Neuronal stem cell (in vitro differentiated cells): ENCODE measurements at regions not wholly inside any gene's neighbourhood (a gene's known extent, or its start where the extent isn't known, plus 50 kb on each side); places are given as distances from the start of the nearest gene placed in this dataset.

Experiments used
- DNase-seq: peaks from one replicate; pipeline ENCODE4 v3.0.0-alpha.2; 2013; ENCODE audit warnings: low spot score
- H2AFZ ChIP-seq: one replicate; pipeline ENCODE4 v1.6.1; 2013; ENCODE audit warnings: mild to moderate bottlenecking, low read length, inconsistent platforms
- H2AK5ac ChIP-seq: 2 replicates; pipeline ENCODE4 v1.6.1; 2013; ENCODE audit warnings: low read depth, mild to moderate bottlenecking, inconsistent platforms, low read length, moderate library complexity, mixed read lengths
- H2BK120ac ChIP-seq: 2 replicates; pipeline ENCODE4 v1.6.1; 2013; ENCODE audit warnings: low read depth, mild to moderate bottlenecking, inconsistent platforms, low read length, moderate library complexity, mixed read lengths
- H2BK12ac ChIP-seq: one replicate; pipeline ENCODE4 v1.6.1; 2013; ENCODE audit warnings: low read length, inconsistent platforms
- H2BK15ac ChIP-seq: 2 replicates; pipeline ENCODE4 v1.6.1; 2013; ENCODE audit warnings: mild to moderate bottlenecking, low read length, inconsistent platforms, mixed read lengths
- H2BK5ac ChIP-seq: one replicate; pipeline ENCODE4 v1.6.1; 2013; ENCODE audit warnings: inconsistent platforms, mild to moderate bottlenecking, low read length, moderate library complexity
- H3K14ac ChIP-seq: one replicate; pipeline ENCODE4 v1.6.1; 2013; ENCODE audit warnings: low read length, inconsistent platforms
- H3K18ac ChIP-seq: 2 replicates; pipeline ENCODE4 v1.6.1; 2013; ENCODE audit warnings: low read length, inconsistent platforms
- H3K23ac ChIP-seq: 2 replicates; pipeline ENCODE4 v1.6.1; 2013; ENCODE audit warnings: low read depth, mild to moderate bottlenecking, mixed read lengths, low read length, inconsistent platforms; ENCODE audit not compliant: poor library complexity
- H3K27ac ChIP-seq: replicated peaks from 3 replicates; pipeline ENCODE4 v1.5.1; 2013; ENCODE audit warnings: low read length, inconsistent platforms
- H3K27me3 ChIP-seq, 3 experiments: 2 replicates each; pipeline ENCODE4 v1.6.1; 2013; ENCODE audit warnings: low read length in 3 of 3, mild to moderate bottlenecking in 2 of 3, inconsistent platforms in 1 of 3, low read depth in 1 of 3, mixed read lengths in 1 of 3, moderate library complexity in 1 of 3; ENCODE audit not compliant: control insufficient read depth in 3 of 3, insufficient read depth in 3 of 3
- H3K36me3 ChIP-seq, 2 donors: replicated peaks in 1 of 2; 2 replicates each; pipeline ENCODE4 v1.6.1; 2013; ENCODE audit warnings: low read length in 2 of 2; ENCODE audit not compliant: control insufficient read depth in 2 of 2, insufficient read depth in 2 of 2
- H3K4ac ChIP-seq: 2 replicates; pipeline ENCODE4 v1.6.1; 2013; ENCODE audit warnings: inconsistent platforms, mild to moderate bottlenecking, low read length, moderate library complexity
- H3K4me1 ChIP-seq, 2 donors: 1 replicate in 1 of 2; 2 replicates in 1 of 2; pipeline ENCODE4 v1.6.1; 2013; ENCODE audit warnings: low read length in 2 of 2, low read depth in 1 of 2; ENCODE audit not compliant: control insufficient read depth in 2 of 2, insufficient read depth in 1 of 2
- H3K4me2 ChIP-seq: one replicate; pipeline ENCODE4 v1.6.1; 2013; ENCODE audit warnings: mild to moderate bottlenecking, low read length, inconsistent platforms; ENCODE audit not compliant: insufficient read depth, poor library complexity, severe bottlenecking
- H3K4me3 ChIP-seq, 2 donors: 2 replicates each; pipeline ENCODE4 v1.5.1; 2013; ENCODE audit warnings: low read length in 2 of 2, mild to moderate bottlenecking in 2 of 2, inconsistent platforms in 1 of 2, moderate library complexity in 1 of 2
- H3K79me1 ChIP-seq: one replicate; pipeline ENCODE4 v1.6.1; 2013; ENCODE audit warnings: low read depth, mild to moderate bottlenecking, inconsistent platforms, low read length, moderate library complexity
- H3K9ac ChIP-seq: one replicate; pipeline ENCODE4 v1.6.1; 2013; ENCODE audit warnings: mild to moderate bottlenecking, low read depth, low read length, inconsistent platforms; ENCODE audit not compliant: poor library complexity
- H3K9me3 ChIP-seq, 2 donors: replicated peaks in 1 of 2; 2 replicates each; pipeline versions ENCODE3 to v1.6.1; 2013; ENCODE audit warnings: low read length in 2 of 2, mild to moderate bottlenecking in 2 of 2, inconsistent platforms in 1 of 2, low read depth in 1 of 2, mixed read lengths in 1 of 2, moderate library complexity in 1 of 2; ENCODE audit not compliant: control insufficient read depth in 2 of 2, insufficient read depth in 1 of 2
- H4K8ac ChIP-seq: one replicate; pipeline ENCODE4 v1.6.1; 2013; ENCODE audit warnings: low read depth, mild to moderate bottlenecking, inconsistent platforms, low read length, moderate library complexity
- H4K91ac ChIP-seq: one replicate; pipeline ENCODE4 v1.6.1; 2013; ENCODE audit warnings: low read length, low read depth, mild to moderate bottlenecking, inconsistent platforms; ENCODE audit not compliant: poor library complexity
- WGBS, 2 donors: extraction: QIAGEN DNeasy Blood & Tissue Kit; methylation state at CpG; one replicate each; pipeline ENCODE4 v1.1.7; 2013; ENCODE audit warnings: missing lambda C conversion rate in 2 of 2, mixed read lengths in 1 of 2; ENCODE audit not compliant: insufficient read length in 2 of 2, insufficient replicate concordance in 1 of 2; ENCODE audit errors: extremely low coverage in 2 of 2; 5-methylcytosine and 5-hydroxymethylcytosine counted together

DNA sequence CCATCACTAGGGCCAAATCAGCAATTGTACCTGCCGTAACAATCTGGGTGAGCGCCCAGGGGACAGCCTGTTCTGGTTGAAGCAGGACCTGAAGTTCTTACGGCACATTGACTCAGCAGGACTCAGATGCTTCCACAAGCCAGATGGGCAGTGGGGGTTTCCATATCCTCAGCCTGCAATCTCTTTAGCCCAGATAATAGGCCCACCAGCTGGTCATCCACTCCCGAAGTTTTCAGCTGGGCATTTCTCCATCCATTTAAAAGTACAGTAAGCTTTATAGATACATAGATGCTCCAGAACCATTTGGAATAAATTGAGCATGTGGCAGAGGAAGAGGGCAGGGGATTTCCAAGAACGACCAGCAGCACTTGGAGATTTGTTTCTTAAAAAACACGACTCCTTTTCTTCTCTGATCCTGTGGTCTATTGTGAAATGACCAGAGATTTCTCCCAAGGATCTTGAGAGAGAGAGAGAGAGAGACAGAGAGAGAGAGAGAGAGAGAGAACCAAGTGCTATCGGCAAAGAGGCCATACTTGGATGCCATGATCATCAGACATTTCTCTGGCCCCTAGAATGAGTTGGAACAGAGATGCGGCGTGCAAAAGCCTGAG is 74.8 kb upstream of the PLXNC1 start:
- H3K23ac ChIP-seq, result no peak overlapping the region
- H2BK12ac ChIP-seq, result no peak overlapping the region
- H2AK5ac ChIP-seq, result no peak overlapping the region
- H4K8ac ChIP-seq, result no peak overlapping the region
- H2AFZ ChIP-seq, result no peak overlapping the region
- H3K4me3 ChIP-seq, result no peak overlapping the region
- H3K79me1 ChIP-seq, result no peaks in the 10 kb centered on the region
- H3K9ac ChIP-seq, result no peak overlapping the region
- H3K9me3 ChIP-seq, result no peaks in the 10 kb centered on the region
- no peak overlapping the region for H2BK120ac ChIP-seq
- WGBS, 2 donors, result no CpG with 5 or more reads among the region's 9 CpGs
- no peak overlapping the region for H3K27ac ChIP-seq
- no peak overlapping the region for H2BK15ac ChIP-seq
- H3K4me2 ChIP-seq, result no peak overlapping the region
- no peak overlapping the region for H3K18ac ChIP-seq
- peaks cover 0 to 6% (median 0%) of the 10 kb centered on the region in 3 experiments for H3K27me3 ChIP-seq
- no peak overlapping the region for H4K91ac ChIP-seq
- DNase-seq, result no peak
- no peak overlapping the region for H2BK5ac ChIP-seq
- H3K14ac ChIP-seq, result no peak overlapping the region
- H3K4ac ChIP-seq, result no peak overlapping the region
- H3K36me3 ChIP-seq, result no peaks in the 10 kb centered on the region
- H3K4me1 ChIP-seq, result peaks cover 0 to 5% of the 10 kb centered on the region in 2 donors

DNA sequence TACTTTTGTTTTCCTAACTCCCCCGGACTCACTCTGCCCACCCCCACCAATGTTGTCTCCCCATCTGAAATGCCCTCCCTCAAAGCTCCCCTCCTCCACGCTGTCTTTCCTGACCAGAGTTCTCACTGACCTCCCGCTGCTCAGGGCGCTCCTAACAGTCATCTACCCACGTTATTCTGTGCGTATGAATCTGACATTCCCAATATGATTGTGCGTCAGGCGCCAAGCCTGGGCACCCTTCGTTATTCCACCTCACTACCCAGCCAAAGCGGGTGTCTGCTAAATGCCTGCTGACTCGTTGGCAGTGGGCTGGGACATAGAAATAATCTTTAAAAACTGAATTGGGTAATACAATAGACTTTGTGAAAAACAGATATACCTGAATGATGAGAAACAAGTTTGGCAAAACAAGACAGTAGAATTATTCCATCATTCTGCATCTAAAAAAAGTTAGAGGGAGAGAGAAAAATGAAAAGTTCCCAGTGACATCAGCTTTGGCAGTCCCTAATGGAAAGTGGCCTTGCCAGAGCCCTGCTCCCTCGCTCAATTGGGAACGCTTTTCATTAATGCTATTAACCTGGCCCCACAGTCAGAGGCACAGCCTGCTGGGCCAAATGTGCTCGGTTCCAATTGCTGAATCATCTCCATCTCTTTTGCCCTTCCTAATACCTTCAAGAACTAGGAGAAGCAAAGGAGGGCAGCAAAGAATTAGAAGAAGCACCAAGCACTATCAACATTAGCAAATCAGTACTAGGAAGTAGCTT is 74.0 kb upstream of the PLXNC1 start:
- Histone ChIP-seq H3K18ac (peak overlapping the region; percentile 27), H3K9ac (no peak overlapping the region), H3K23ac (no peak overlapping the region), H3K79me1 (no peaks in the 10 kb centered on the region), H3K4me3 (no peak overlapping the region), H2BK120ac (no peak overlapping the region), H3K14ac (no peak overlapping the region), H3K27me3 (peaks cover 0 to 9% (median 0%) of the 10 kb centered on the region in 3 experiments), H3K36me3 (no peaks in the 10 kb centered on the region), H2BK12ac (no peak overlapping the region), H2BK15ac (no peak overlapping the region), H3K4ac (no peak overlapping the region), H2BK5ac (no peak overlapping the region), H3K27ac (no peak overlapping the region), H4K8ac (no peak overlapping the region), H2AK5ac (no peak overlapping the region), H2AFZ (no peak overlapping the region), H4K91ac (no peak overlapping the region), H3K4me1 (peaks cover 0 to 5% of the 10 kb centered on the region in 2 donors), H3K4me2 (no peak overlapping the region), H3K9me3 (no peaks in the 10 kb centered on the region)
- no CpG with 5 or more reads among the region's 14 CpGs for WGBS, 2 donors
- no peak for DNase-seq

- Histone ChIP-seq H4K8ac (no peak overlapping the region), H3K4me2 (no peak overlapping the region), H2BK15ac (no peak overlapping the region), H3K4ac (no peak overlapping the region), H3K23ac (no peak overlapping the region), H3K14ac (no peak overlapping the region), H3K18ac (no peak overlapping the region), H3K9me3 (no peaks in the 10 kb centered on the region), H4K91ac (no peak overlapping the region), H2BK5ac (no peak overlapping the region), H2AK5ac (no peak overlapping the region), H3K27ac (no peak overlapping the region), H3K27me3 (peaks cover 0 to 13% (median 0%) of the 10 kb centered on the region in 3 experiments), H3K9ac (no peak overlapping the region), H2BK12ac (no peak overlapping the region), H3K36me3 (no peaks in the 10 kb centered on the region), H3K4me1 (peaks cover 0 to 5% of the 10 kb centered on the region in 2 donors), H3K79me1 (no peaks in the 10 kb centered on the region), H3K4me3 (no peak overlapping the region), H2AFZ (no peak overlapping the region), H2BK120ac (no peak overlapping the region)
- DNase-seq, result peak; percentile 23
- no CpG with 5 or more reads among the region's 5 CpGs for WGBS, 2 donors
Observed at GRCh38 chr12:94074980-94075629, 73.3 kb upstream of the PLXNC1 start.

DNA sequence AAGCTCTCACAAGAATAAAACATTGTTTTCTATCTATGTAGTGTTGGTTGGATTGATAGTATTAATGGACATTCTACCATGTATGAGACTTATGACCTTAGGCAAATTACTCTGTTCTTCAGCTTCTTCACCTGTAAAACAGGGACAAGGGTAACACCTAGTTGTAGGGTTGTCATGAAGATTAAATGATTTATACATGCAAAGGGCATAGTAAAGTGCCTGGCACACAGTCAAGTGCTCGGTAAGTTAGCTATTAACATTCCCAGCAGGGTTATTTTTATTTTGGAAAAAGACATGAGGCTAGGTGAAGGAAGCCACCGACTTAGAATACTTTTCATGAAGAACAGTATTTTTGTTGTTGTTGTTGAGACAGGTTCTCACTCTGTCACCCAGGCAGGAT is 71.2 kb upstream of the PLXNC1 start:
- Histone ChIP-seq H4K8ac (no peak overlapping the region), H2AK5ac (no peak overlapping the region), H3K27ac (no peak overlapping the region), H3K4me1 (peaks cover 0 to 5% of the 10 kb centered on the region in 2 donors), H2BK120ac (no peak overlapping the region), H3K14ac (no peak overlapping the region), H3K4ac (no peak overlapping the region), H2BK12ac (no peak overlapping the region), H2BK15ac (no peak overlapping the region), H3K27me3 (peaks cover 0 to 20% (median 0%) of the 10 kb centered on the region in 3 experiments), H3K9ac (no peak overlapping the region), H2AFZ (no peak overlapping the region), H2BK5ac (no peak overlapping the region), H3K18ac (no peak overlapping the region), H3K23ac (no peak overlapping the region), H3K4me2 (no peak overlapping the region), H3K4me3 (no peak overlapping the region), H4K91ac (no peak overlapping the region), H3K36me3 (no peaks in the 10 kb centered on the region), H3K79me1 (no peaks in the 10 kb centered on the region), H3K9me3 (no peaks in the 10 kb centered on the region)
- WGBS, 2 donors, result no CpG with 5 or more reads among the region's 2 CpGs
- DNase-seq, result no peak
